Fibroblast of lung (primary cell): ENCODE measurements at regions not wholly inside any gene's neighbourhood (a gene's known extent, or its start where the extent isn't known, plus 50 kb on each side); places are given as distances from the start of the nearest gene placed in this dataset.

Experiments used
- DNase-seq, 2 donors: peaks; one replicate each; pipeline versions ENCODE4 v3.0.0 to v3.0.0-alpha.2; 2010; ENCODE audit warnings: low read depth in 2 of 2
- H2AFZ ChIP-seq: 2 replicates; pipeline ENCODE4 v1.5.1; 2012; ENCODE audit warnings: low read length, control low read depth, inconsistent platforms
- H3K27ac ChIP-seq: 2 replicates; pipeline ENCODE4 v1.5.1; 2011; ENCODE audit warnings: low read length, control low read depth; ENCODE audit not compliant: insufficient read depth
- H3K27me3 ChIP-seq: 2 replicates; pipeline ENCODE4 v1.5.1; 2011; ENCODE audit warnings: mild to moderate bottlenecking, low read length; ENCODE audit not compliant: control insufficient read depth, insufficient read depth
- H3K36me3 ChIP-seq: 2 replicates; pipeline ENCODE4 v1.5.1; 2011; ENCODE audit warnings: low read length; ENCODE audit not compliant: control insufficient read depth, insufficient read depth
- H3K4me1 ChIP-seq: 2 replicates; pipeline ENCODE4 v1.5.1; 2011; ENCODE audit warnings: low read length; ENCODE audit not compliant: control insufficient read depth, insufficient read depth; ENCODE audit errors: extremely low read depth
- H3K4me2 ChIP-seq: 2 replicates; pipeline ENCODE4 v1.5.1; 2011; ENCODE audit warnings: low read length, control low read depth; ENCODE audit not compliant: insufficient read depth; ENCODE audit errors: extremely low read depth
- H3K4me3 ChIP-seq, 4 experiments: fragments of 200-600 bp in 1 of 4; sonication (generic) in 1 of 4; replicated peaks in 1 of 4; 2 replicates each; pipeline ENCODE4 v1.5.1; 2011 to 2016; ENCODE audit warnings: low read length in 4 of 4, low read depth in 3 of 4, mild to moderate bottlenecking in 3 of 4, control low read depth in 2 of 4, inconsistent platforms in 1 of 4, mixed read lengths in 1 of 4; ENCODE audit not compliant: insufficient read depth in 1 of 4; ENCODE audit errors: control extremely low read depth in 1 of 4
- H3K79me2 ChIP-seq: 2 replicates; pipeline ENCODE4 v1.5.1; 2012; ENCODE audit warnings: mild to moderate bottlenecking, low read length, inconsistent platforms; ENCODE audit not compliant: control insufficient read depth, insufficient read depth
- H3K9ac ChIP-seq: 2 replicates; pipeline ENCODE4 v1.5.1; 2011; ENCODE audit warnings: mild to moderate bottlenecking, low read length, control low read depth; ENCODE audit not compliant: insufficient read depth
- H3K9me3 ChIP-seq: 2 replicates; pipeline ENCODE4 v1.5.1; 2012; ENCODE audit warnings: low read depth, low read length; ENCODE audit not compliant: control insufficient read depth, insufficient read depth
- H4K20me1 ChIP-seq: 2 replicates; pipeline ENCODE4 v1.5.1; 2011; ENCODE audit warnings: low read length; ENCODE audit not compliant: control insufficient read depth, insufficient read depth; ENCODE audit errors: extremely low read depth
- EZH2 ChIP-seq: IDR thresholded peaks from 2 replicates; pipeline ENCODE4 v1.5.1; 2012; ENCODE audit warnings: low read length, control low read depth, mild to moderate bottlenecking; ENCODE audit errors: missing control alignments
- TF ChIP-seq, protein P1 (sequence below), 2 donors: IDR thresholded peaks in 1 of 2; conservative IDR thresholded peaks in 1 of 2; 1 replicate in 1 of 2; 2 replicates in 1 of 2; pipeline ENCODE4 v1.5.1; 2011 to 2012; ENCODE audit warnings: low read length in 2 of 2, control low read depth in 1 of 2, inconsistent platforms in 1 of 2, low read depth in 1 of 2, mild to moderate bottlenecking in 1 of 2

DNA sequence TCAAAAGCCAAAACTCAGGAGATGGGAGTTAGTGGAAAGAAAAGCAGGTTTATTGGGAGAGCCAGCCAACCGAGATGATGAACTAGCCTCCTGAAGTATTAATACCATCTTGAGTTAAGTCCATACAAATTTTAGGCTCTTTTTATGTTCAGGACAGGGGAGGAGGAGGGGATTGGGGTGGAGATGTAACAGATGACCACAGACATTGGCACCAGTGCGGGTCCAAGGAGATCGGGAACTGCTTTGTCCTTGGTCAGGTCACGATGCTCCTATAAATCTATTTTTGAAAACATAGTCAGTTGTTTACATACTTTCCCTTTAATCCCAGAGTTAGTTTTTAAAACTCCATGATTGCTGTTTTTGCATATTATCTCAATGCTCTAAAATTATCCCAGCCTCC lies 219.6 kb downstream of the ANKRD60 start:
- H3K27ac ChIP-seq: no peak overlapping the region

DNA sequence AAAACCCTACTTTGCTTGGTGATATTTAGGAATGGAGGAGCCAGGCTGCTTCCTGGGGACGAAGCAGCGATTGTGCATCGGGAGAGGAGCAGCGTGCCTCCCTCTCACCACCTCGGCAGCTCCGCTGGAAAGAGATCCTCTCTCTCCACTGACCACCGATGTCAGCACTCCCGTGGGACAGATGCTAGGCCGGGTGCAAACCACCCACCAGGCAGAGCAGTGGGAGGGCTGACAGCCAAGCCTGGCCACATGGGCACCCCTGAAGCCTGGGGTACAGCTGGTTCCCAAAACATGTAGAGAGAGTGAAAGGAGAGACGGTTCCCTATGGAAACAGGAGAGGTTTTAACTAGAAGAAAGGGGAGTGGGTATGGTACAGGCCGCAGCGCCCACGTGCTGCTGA lies 220.0 kb downstream of the ANKRD60 start:
- Histone ChIP-seq H3K4me1 (no peaks in the 10 kb centered on the region), H3K27ac (no peak overlapping the region), H3K4me2 (no peak overlapping the region), H3K36me3 (no peaks in the 10 kb centered on the region), H4K20me1 (no peaks in the 10 kb centered on the region), H3K79me2 (no peaks in the 10 kb centered on the region), H3K9me3 (no peaks in the 10 kb centered on the region), H3K27me3 (no peaks in the 10 kb centered on the region), H3K9ac (no peak overlapping the region), H2AFZ (no peak overlapping the region), H3K4me3 (no peak overlapping the region)
- TF ChIP-seq EZH2: no peak
- DNase-seq: no peak

More for the DNA sequence above, 219.6 kb downstream of the ANKRD60 start:
- no peak overlapping the region for H3K9ac ChIP-seq
- H3K4me1 ChIP-seq: no peaks in the 10 kb centered on the region
- H2AFZ ChIP-seq: no peak overlapping the region
- H4K20me1 ChIP-seq: no peaks in the 10 kb centered on the region
- H3K4me2 ChIP-seq: no peak overlapping the region
- H3K9me3 ChIP-seq: no peaks in the 10 kb centered on the region
- TF ChIP-seq, protein P1, sequence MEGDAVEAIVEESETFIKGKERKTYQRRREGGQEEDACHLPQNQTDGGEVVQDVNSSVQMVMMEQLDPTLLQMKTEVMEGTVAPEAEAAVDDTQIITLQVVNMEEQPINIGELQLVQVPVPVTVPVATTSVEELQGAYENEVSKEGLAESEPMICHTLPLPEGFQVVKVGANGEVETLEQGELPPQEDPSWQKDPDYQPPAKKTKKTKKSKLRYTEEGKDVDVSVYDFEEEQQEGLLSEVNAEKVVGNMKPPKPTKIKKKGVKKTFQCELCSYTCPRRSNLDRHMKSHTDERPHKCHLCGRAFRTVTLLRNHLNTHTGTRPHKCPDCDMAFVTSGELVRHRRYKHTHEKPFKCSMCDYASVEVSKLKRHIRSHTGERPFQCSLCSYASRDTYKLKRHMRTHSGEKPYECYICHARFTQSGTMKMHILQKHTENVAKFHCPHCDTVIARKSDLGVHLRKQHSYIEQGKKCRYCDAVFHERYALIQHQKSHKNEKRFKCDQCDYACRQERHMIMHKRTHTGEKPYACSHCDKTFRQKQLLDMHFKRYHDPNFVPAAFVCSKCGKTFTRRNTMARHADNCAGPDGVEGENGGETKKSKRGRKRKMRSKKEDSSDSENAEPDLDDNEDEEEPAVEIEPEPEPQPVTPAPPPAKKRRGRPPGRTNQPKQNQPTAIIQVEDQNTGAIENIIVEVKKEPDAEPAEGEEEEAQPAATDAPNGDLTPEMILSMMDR (conservative IDR thresholded peaks at IDR 0.05 in 1 of 2, IDR thresholded peaks at IDR 0.05 in 1 of 2; ENCODE audit: low read depth in 1 of 2, low read length in 2 of 2): no peak
- TF ChIP-seq EZH2: no peak
- H3K79me2 ChIP-seq: no peaks in the 10 kb centered on the region
- no peaks in the 10 kb centered on the region for H3K27me3 ChIP-seq
- H3K4me3 ChIP-seq: no peak overlapping the region
- H3K36me3 ChIP-seq: no peaks in the 10 kb centered on the region
- no peak for DNase-seq

DNA sequence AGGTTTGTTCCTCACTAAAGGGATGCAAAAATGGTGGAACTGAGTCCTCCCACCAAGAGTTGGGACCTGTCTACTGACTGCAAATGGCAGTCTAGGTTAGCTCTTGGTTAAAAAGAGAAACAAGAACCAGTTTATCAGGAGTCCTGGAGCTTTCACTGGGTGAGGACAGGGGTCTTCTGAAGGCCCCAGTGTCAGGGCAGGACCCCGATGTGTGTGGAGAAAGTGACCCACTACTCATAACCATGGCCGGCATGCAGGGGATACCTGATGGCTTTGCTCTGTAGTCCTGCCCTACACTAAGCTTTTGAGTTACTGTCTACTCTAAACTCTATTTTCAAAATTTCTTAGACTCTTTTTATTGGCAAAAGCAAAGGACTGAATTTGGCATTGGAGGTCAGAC lies 220.5 kb downstream of the ANKRD60 start:
- Histone ChIP-seq H3K36me3 (no peaks in the 10 kb centered on the region), H2AFZ (no peak overlapping the region), H3K27ac (no peak overlapping the region), H3K79me2 (no peaks in the 10 kb centered on the region), H3K4me1 (no peaks in the 10 kb centered on the region), H3K9me3 (no peaks in the 10 kb centered on the region), H3K27me3 (no peaks in the 10 kb centered on the region), H3K4me2 (no peak overlapping the region), H3K4me3 (no peak overlapping the region), H4K20me1 (no peaks in the 10 kb centered on the region), H3K9ac (no peak overlapping the region)
- TF ChIP-seq, protein P1 (conservative IDR thresholded peaks at IDR 0.05 in 1 of 2, IDR thresholded peaks at IDR 0.05 in 1 of 2; ENCODE audit: low read depth in 1 of 2, low read length in 2 of 2): no peak
- TF ChIP-seq EZH2: no peak
- no peak for DNase-seq
